ENCODE measurements at regions not wholly inside any gene's neighbourhood (a gene's known extent, or its start where the extent isn't known, plus 50 kb on each side); places are given as distances from the start of the nearest gene placed in this dataset.
A peak's percentile ranks its signal among the peaks of the same experiment; 100 is the strongest.
"Not testable (repeated sequence)": the region's sequence is repeated elsewhere in the genome, so short reads cannot be mapped to it uniquely, and the experiment has no call there.

GRCh38 chrX:131893857-131894256 lies 129.2 kb upstream of the STK26 start:
- not testable (repeated sequence) for H3K4me3 ChIP-seq (ENCODE audit: low read length, poor library complexity, severe bottlenecking); H3K36me3 ChIP-seq (ENCODE audit: insufficient read depth, low read length); H3K9me2 ChIP-seq (replicated peaks; ENCODE audit: low read depth, low read length); H4K20me1 ChIP-seq (ENCODE audit: insufficient read depth, low read length, poor library complexity, severe bottlenecking); H3K79me2 ChIP-seq (ENCODE audit: insufficient read depth, low read length); H3K9me3 ChIP-seq (ENCODE audit: insufficient read depth, low read depth, low read length); H3K9ac ChIP-seq (ENCODE audit: low read depth, low read length, poor library complexity, severe bottlenecking); H2AFZ ChIP-seq (ENCODE audit: low read length); H3K4me2 ChIP-seq (ENCODE audit: low read depth, low read length, poor library complexity, severe bottlenecking); H3F3A ChIP-seq (ENCODE audit: low read depth); H3K27me3 ChIP-seq (ENCODE audit: insufficient read depth, low read length, poor library complexity, severe bottlenecking); H3K4me1 ChIP-seq (ENCODE audit: insufficient read depth, low read length, poor library complexity, severe bottlenecking)

GRCh38 chrX:131894995-131895394 lies 128.1 kb upstream of the STK26 start:
- H3K36me3 ChIP-seq (ENCODE audit: insufficient read depth, low read length) = no peaks in the 10 kb centered on the region
- no peak overlapping the region for H3K4me3 ChIP-seq (ENCODE audit: low read length, poor library complexity, severe bottlenecking)
- no peaks in the 10 kb centered on the region for H3K27me3 ChIP-seq (ENCODE audit: insufficient read depth, low read length, poor library complexity, severe bottlenecking)
- H3K79me2 ChIP-seq (ENCODE audit: insufficient read depth, low read length) = no peaks in the 10 kb centered on the region
- no peak overlapping the region for H2AFZ ChIP-seq (ENCODE audit: low read length)
- H3K4me2 ChIP-seq (ENCODE audit: low read depth, low read length, poor library complexity, severe bottlenecking) = no peak overlapping the region
- no peaks in the 10 kb centered on the region for H3F3A ChIP-seq (ENCODE audit: low read depth)
- no peak overlapping the region for H3K9ac ChIP-seq (ENCODE audit: low read depth, low read length, poor library complexity, severe bottlenecking)
- no peaks in the 10 kb centered on the region for H3K9me2 ChIP-seq (replicated peaks; ENCODE audit: low read depth, low read length)
- no peaks in the 10 kb centered on the region for H3K4me1 ChIP-seq (ENCODE audit: insufficient read depth, low read length, poor library complexity, severe bottlenecking)
- H3K9me3 ChIP-seq (ENCODE audit: insufficient read depth, low read depth, low read length) = no peaks in the 10 kb centered on the region
- no peaks in the 10 kb centered on the region for H4K20me1 ChIP-seq (ENCODE audit: insufficient read depth, low read length, poor library complexity, severe bottlenecking)
- TF ChIP-seq, protein P1, sequence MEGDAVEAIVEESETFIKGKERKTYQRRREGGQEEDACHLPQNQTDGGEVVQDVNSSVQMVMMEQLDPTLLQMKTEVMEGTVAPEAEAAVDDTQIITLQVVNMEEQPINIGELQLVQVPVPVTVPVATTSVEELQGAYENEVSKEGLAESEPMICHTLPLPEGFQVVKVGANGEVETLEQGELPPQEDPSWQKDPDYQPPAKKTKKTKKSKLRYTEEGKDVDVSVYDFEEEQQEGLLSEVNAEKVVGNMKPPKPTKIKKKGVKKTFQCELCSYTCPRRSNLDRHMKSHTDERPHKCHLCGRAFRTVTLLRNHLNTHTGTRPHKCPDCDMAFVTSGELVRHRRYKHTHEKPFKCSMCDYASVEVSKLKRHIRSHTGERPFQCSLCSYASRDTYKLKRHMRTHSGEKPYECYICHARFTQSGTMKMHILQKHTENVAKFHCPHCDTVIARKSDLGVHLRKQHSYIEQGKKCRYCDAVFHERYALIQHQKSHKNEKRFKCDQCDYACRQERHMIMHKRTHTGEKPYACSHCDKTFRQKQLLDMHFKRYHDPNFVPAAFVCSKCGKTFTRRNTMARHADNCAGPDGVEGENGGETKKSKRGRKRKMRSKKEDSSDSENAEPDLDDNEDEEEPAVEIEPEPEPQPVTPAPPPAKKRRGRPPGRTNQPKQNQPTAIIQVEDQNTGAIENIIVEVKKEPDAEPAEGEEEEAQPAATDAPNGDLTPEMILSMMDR (conservative IDR thresholded peaks at IDR 0.05; ENCODE audit: low read length) = no peak
- TF ChIP-seq EZH2phosphoT487 (IDR thresholded peaks at IDR 0.05; ENCODE audit: borderline replicate concordance) = no peak

DNA sequence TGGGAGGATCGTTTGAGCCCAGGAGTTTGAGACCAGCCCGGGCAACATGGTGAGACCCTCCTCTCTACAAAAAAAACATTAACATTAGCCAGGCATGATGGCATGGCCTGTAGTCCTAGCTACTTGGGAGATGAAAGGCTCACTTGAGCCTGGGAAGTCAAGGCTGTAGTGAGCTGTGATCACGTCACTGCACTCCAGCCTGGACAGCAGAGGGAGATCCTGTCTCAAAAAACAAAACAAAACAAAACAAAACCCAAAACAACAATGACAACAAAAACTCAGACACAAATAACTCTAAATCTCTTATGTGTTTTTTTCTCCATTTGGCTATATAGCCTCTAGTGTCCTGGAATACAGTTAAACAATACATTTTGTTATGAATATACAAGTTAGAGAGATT lies 127.3 kb upstream of the STK26 start:
- no peaks in the 10 kb centered on the region for H3K79me2 ChIP-seq (ENCODE audit: insufficient read depth, low read length)
- TF ChIP-seq, protein P1 (conservative IDR thresholded peaks at IDR 0.05; ENCODE audit: low read length) = peak; percentile 33
- no peak for TF ChIP-seq EZH2phosphoT487 (IDR thresholded peaks at IDR 0.05; ENCODE audit: borderline replicate concordance)
- H3K9ac ChIP-seq (ENCODE audit: low read depth, low read length, poor library complexity, severe bottlenecking) = no peak overlapping the region
- no peak overlapping the region for H3K4me3 ChIP-seq (ENCODE audit: low read length, poor library complexity, severe bottlenecking)
- no peaks in the 10 kb centered on the region for H3K9me3 ChIP-seq (ENCODE audit: insufficient read depth, low read depth, low read length)
- no peak overlapping the region for H2AFZ ChIP-seq (ENCODE audit: low read length)
- no peaks in the 10 kb centered on the region for H3F3A ChIP-seq (ENCODE audit: low read depth)
- H4K20me1 ChIP-seq (ENCODE audit: insufficient read depth, low read length, poor library complexity, severe bottlenecking) = no peaks in the 10 kb centered on the region
- H3K4me2 ChIP-seq (ENCODE audit: low read depth, low read length, poor library complexity, severe bottlenecking) = no peak overlapping the region
- H3K36me3 ChIP-seq (ENCODE audit: insufficient read depth, low read length) = no peaks in the 10 kb centered on the region
- no peaks in the 10 kb centered on the region for H3K27me3 ChIP-seq (ENCODE audit: insufficient read depth, low read length, poor library complexity, severe bottlenecking)
- no peaks in the 10 kb centered on the region for H3K4me1 ChIP-seq (ENCODE audit: insufficient read depth, low read length, poor library complexity, severe bottlenecking)
- H3K9me2 ChIP-seq (replicated peaks; ENCODE audit: low read depth, low read length) = no peaks in the 10 kb centered on the region

DNA sequence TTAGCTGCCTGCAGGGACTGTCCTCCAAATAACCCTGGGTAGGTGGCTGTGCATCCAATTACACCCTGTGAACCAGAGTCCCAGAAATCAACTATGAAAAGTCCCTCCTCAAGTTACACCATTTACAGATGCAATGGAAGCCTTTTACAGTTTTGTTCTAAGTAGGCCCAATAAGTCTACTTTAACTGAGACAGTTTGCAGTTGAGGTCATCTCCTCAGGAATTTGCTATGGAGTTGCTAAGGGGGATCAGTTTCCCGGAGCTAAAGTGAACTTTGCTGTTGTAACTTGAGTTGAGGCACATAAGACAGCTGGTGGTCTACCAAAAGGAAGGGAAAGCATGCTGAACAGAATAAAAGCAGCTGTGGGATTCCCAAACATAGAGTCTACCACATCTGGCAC lies 121.6 kb upstream of the STK26 start:
- Histone ChIP-seq H4K20me1 (ENCODE audit: insufficient read depth, low read length, poor library complexity, severe bottlenecking) (no peaks in the 10 kb centered on the region), H3K4me3 (ENCODE audit: low read length, poor library complexity, severe bottlenecking) (no peak overlapping the region), H3K79me2 (ENCODE audit: insufficient read depth, low read length) (no peaks in the 10 kb centered on the region), H3K4me2 (ENCODE audit: low read depth, low read length, poor library complexity, severe bottlenecking) (no peak overlapping the region), H3K4me1 (ENCODE audit: insufficient read depth, low read length, poor library complexity, severe bottlenecking) (no peaks in the 10 kb centered on the region), H2AFZ (ENCODE audit: low read length) (no peak overlapping the region), H3K36me3 (ENCODE audit: insufficient read depth, low read length) (no peaks in the 10 kb centered on the region), H3K27me3 (ENCODE audit: insufficient read depth, low read length, poor library complexity, severe bottlenecking) (no peaks in the 10 kb centered on the region), H3K9ac (ENCODE audit: low read depth, low read length, poor library complexity, severe bottlenecking) (no peak overlapping the region), H3K9me2 (replicated peaks; ENCODE audit: low read depth, low read length) (no peaks in the 10 kb centered on the region), H3K9me3 (ENCODE audit: insufficient read depth, low read depth, low read length) (no peaks in the 10 kb centered on the region), H3F3A (ENCODE audit: low read depth) (no peaks in the 10 kb centered on the region)
- TF ChIP-seq, protein P1 (conservative IDR thresholded peaks at IDR 0.05; ENCODE audit: low read length) = no peak
- TF ChIP-seq EZH2phosphoT487 (IDR thresholded peaks at IDR 0.05; ENCODE audit: borderline replicate concordance) = no peak

All from Loucy (cell line).